H1 (cell line): ENCODE measurements at regions not wholly inside any gene's neighbourhood (a gene's known extent, or its start where the extent isn't known, plus 50 kb on each side); places are given as distances from the start of the nearest gene placed in this dataset.

Experiments
- CTCF ChIA-PET: fragments of 300-600 bp; sonication (Branson Sonifier 250); formaldehyde crosslinking; loops from one replicate; lab custom pipeline; 2021; ENCODE audit not compliant: partially characterized antibody; lab: Charles Lee
- POLR2A ChIA-PET: fragments of 300-600 bp; sonication (Branson Sonifier 250); formaldehyde crosslinking; loops from one replicate; lab custom pipeline; 2021; ENCODE audit warnings: inconsistent platforms; ENCODE audit not compliant: partially characterized antibody; lab: Charles Lee
- DNase-seq, 2 experiments: peaks; one replicate each; pipeline versions ENCODE4 v3.0.0 to v3.0.0-alpha.2; 2010 to 2022; ENCODE audit warnings: low spot score in 2 of 2, low read depth in 1 of 2, mixed read lengths in 1 of 2
- FAIRE-seq: peaks from 2 replicates; lab custom pipeline; 2011; peaks lifted over from hg19 to GRCh38; lab: Jason Lieb, UNC
- H2AFZ ChIP-seq: 2 replicates; pipeline ENCODE4 v1.8.1; 2012; ENCODE audit warnings: low read length, inconsistent platforms
- H2AK5ac ChIP-seq: 2 replicates; pipeline ENCODE4 v1.6.1; 2013; ENCODE audit warnings: low read depth, low read length
- H2BK120ac ChIP-seq: replicated peaks from 2 replicates; pipeline ENCODE3; 2013; ENCODE audit warnings: low read depth, low read length, inconsistent platforms
- H2BK12ac ChIP-seq: 2 replicates; pipeline ENCODE4 v1.6.1; 2013; ENCODE audit warnings: low read depth, low read length
- H2BK15ac ChIP-seq: 2 replicates; pipeline ENCODE4 v1.6.1; 2013; ENCODE audit warnings: low read length
- H2BK20ac ChIP-seq: 2 replicates; pipeline ENCODE4 v1.6.1; 2013; ENCODE audit warnings: low read length
- H2BK5ac ChIP-seq: 2 replicates; pipeline ENCODE4 v1.6.1; 2013; ENCODE audit warnings: low read depth, low read length
- H3K14ac ChIP-seq: 2 replicates; pipeline ENCODE4 v1.6.1; 2013; ENCODE audit warnings: inconsistent platforms; ENCODE audit not compliant: insufficient read length
- H3K18ac ChIP-seq: 2 replicates; pipeline ENCODE4 v1.6.1; 2013; ENCODE audit warnings: low read length; ENCODE audit errors: extremely low read depth
- H3K23ac ChIP-seq: 2 replicates; pipeline ENCODE4 v1.6.1; 2013; ENCODE audit warnings: inconsistent platforms; ENCODE audit not compliant: insufficient read length
- H3K23me2 ChIP-seq: 2 replicates; pipeline ENCODE4 v1.6.1; 2013; ENCODE audit warnings: low read depth, low read length
- H3K27ac ChIP-seq: 2 replicates; pipeline ENCODE4 v1.6.1; 2011; ENCODE audit warnings: low read depth, low read length, inconsistent platforms
- H3K27me3 ChIP-seq, 4 experiments: replicated peaks in 1 of 4; 1 replicate in 1 of 4; 2 replicates in 3 of 4; pipeline versions ENCODE4 v1.6.1 to v1.8.1; 2011 to 2013; ENCODE audit warnings: low read length in 3 of 4, mild to moderate bottlenecking in 3 of 4, inconsistent platforms in 2 of 4, mixed read lengths in 2 of 4, moderate library complexity in 1 of 4; ENCODE audit not compliant: control insufficient read depth in 3 of 4, insufficient read depth in 3 of 4; ENCODE audit errors: extremely low read depth in 1 of 4
- H3K36me3 ChIP-seq, 4 experiments: 2 replicates each; pipeline versions ENCODE4 v1.6.1 to v1.8.1; 2011 to 2013; ENCODE audit warnings: mild to moderate bottlenecking in 4 of 4, low read length in 3 of 4, moderate library complexity in 2 of 4, control low read depth in 1 of 4, inconsistent platforms in 1 of 4; ENCODE audit not compliant: insufficient read depth in 4 of 4, control insufficient read depth in 2 of 4
- H3K4ac ChIP-seq: replicated peaks from 2 replicates; pipeline ENCODE3; 2013; ENCODE audit warnings: low read length, low read depth, mixed read lengths, inconsistent platforms; ENCODE audit not compliant: insufficient read length
- H3K4me1 ChIP-seq, 4 experiments: replicated peaks in 1 of 4; 1 replicate in 1 of 4; 2 replicates in 3 of 4; pipeline versions ENCODE4 v1.6.1 to v1.8.1; 2011 to 2013; ENCODE audit warnings: low read length in 3 of 4, inconsistent platforms in 2 of 4, mixed read lengths in 1 of 4; ENCODE audit not compliant: insufficient read depth in 4 of 4, control insufficient read depth in 3 of 4
- H3K4me2 ChIP-seq, 2 experiments: 2 replicates each; pipeline versions ENCODE4 v1.6.1 to v1.8.1; 2011 to 2013; ENCODE audit warnings: low read depth in 2 of 2, low read length in 2 of 2, control low read depth in 1 of 2, inconsistent platforms in 1 of 2, mild to moderate bottlenecking in 1 of 2; ENCODE audit not compliant: insufficient read depth in 1 of 2
- H3K4me3 ChIP-seq, 4 experiments: fragments of 200-600, 300-600 bp in 1 of 4; sonication (generic), shearing (Covaris generic), sonication (Bioruptor Twin) in 1 of 4; 2 replicates each; pipeline versions ENCODE4 v1.5.1 to v1.8.1; 2011 to 2016; ENCODE audit warnings: low read length in 4 of 4, low read depth in 3 of 4, control low read depth in 2 of 4, inconsistent platforms in 2 of 4, mild to moderate bottlenecking in 2 of 4, mixed read lengths in 1 of 4, moderate library complexity in 1 of 4; ENCODE audit not compliant: insufficient read depth in 2 of 4; ENCODE audit errors: extremely low read depth in 1 of 4
- H3K56ac ChIP-seq: replicated peaks from 2 replicates; pipeline ENCODE3; 2013; ENCODE audit warnings: low read depth, mild to moderate bottlenecking, mixed read lengths, low read length, inconsistent platforms; ENCODE audit not compliant: insufficient read length
- H3K79me1 ChIP-seq: 2 replicates; pipeline ENCODE4 v1.6.1; 2013; ENCODE audit warnings: low read depth, low read length, control low read depth
- H3K79me2 ChIP-seq, 2 experiments: 2 replicates each; pipeline versions ENCODE4 v1.6.1 to v1.8.1; 2012 to 2013; ENCODE audit warnings: low read length in 2 of 2, mild to moderate bottlenecking in 2 of 2, inconsistent platforms in 1 of 2; ENCODE audit not compliant: insufficient read depth in 2 of 2, control insufficient read depth in 1 of 2
- H3K9ac ChIP-seq, 4 experiments: replicated peaks in 1 of 4; 1 replicate in 1 of 4; 2 replicates in 3 of 4; pipeline versions ENCODE4 v1.6.1 to v1.8.1; 2011 to 2013; ENCODE audit warnings: low read depth in 3 of 4, low read length in 3 of 4, control low read depth in 2 of 4, mild to moderate bottlenecking in 2 of 4, moderate library complexity in 2 of 4, inconsistent platforms in 1 of 4; ENCODE audit errors: extremely low read depth in 1 of 4
- H3K9me3 ChIP-seq, 2 experiments: 2 replicates each; pipeline versions ENCODE4 v1.6.1 to v1.8.1; 2012 to 2013; ENCODE audit warnings: mild to moderate bottlenecking in 2 of 2, moderate library complexity in 2 of 2, control low read depth in 1 of 2, inconsistent platforms in 1 of 2, low read depth in 1 of 2, low read length in 1 of 2, mixed read lengths in 1 of 2; ENCODE audit not compliant: insufficient read depth in 2 of 2
- H4K20me1 ChIP-seq, 2 experiments: replicated peaks in 1 of 2; 2 replicates each; pipeline versions ENCODE3 to v1.8.1; 2011 to 2013; ENCODE audit warnings: inconsistent platforms in 2 of 2, low read length in 2 of 2, mild to moderate bottlenecking in 1 of 2; ENCODE audit not compliant: insufficient read depth in 2 of 2, control insufficient read depth in 1 of 2
- H4K5ac ChIP-seq: 2 replicates; pipeline ENCODE4 v1.6.1; 2013; ENCODE audit warnings: low read length, low read depth, mixed read lengths, inconsistent platforms; ENCODE audit not compliant: insufficient read length
- H4K8ac ChIP-seq: 2 replicates; pipeline ENCODE4 v1.8.0; 2013; ENCODE audit warnings: mild to moderate bottlenecking, moderate library complexity, low read length, inconsistent platforms; ENCODE audit not compliant: insufficient read depth; ENCODE audit errors: extremely low read depth
- H4K91ac ChIP-seq: replicated peaks from 2 replicates; pipeline ENCODE3; 2013; ENCODE audit warnings: low read length, mixed read lengths, inconsistent platforms; ENCODE audit not compliant: insufficient read length
- ASH2L ChIP-seq: fragments of 200-600, 300-600 bp; sonication (generic); IDR thresholded peaks from one replicate; pipeline ENCODE4 v1.7.1; 2017; ENCODE audit warnings: low read length
- BCL11A ChIP-seq, 2 experiments: IDR thresholded peaks; one replicate each; pipeline ENCODE4 v1.6.1; 2011; ENCODE audit warnings: low read depth in 2 of 2, low read length in 2 of 2, mild to moderate bottlenecking in 2 of 2
- CHD2 ChIP-seq: IDR thresholded peaks from 2 replicates; pipeline ENCODE4 v1.6.1; 2012; ENCODE audit warnings: low read length, improper control_type of control experiment
- EP300 ChIP-seq, 2 experiments: IDR thresholded peaks; 1 replicate in 1 of 2; 2 replicates in 1 of 2; pipeline ENCODE4 v1.6.1; 2011 to 2012; ENCODE audit warnings: low read depth in 2 of 2, low read length in 2 of 2, mild to moderate bottlenecking in 2 of 2, borderline replicate concordance in 1 of 2, inconsistent platforms in 1 of 2, moderate library complexity in 1 of 2
- GTF2F1 ChIP-seq: IDR thresholded peaks from 2 replicates; pipeline ENCODE4 v1.6.1; 2012; ENCODE audit warnings: low read depth, low read length, improper control_type of control experiment, borderline replicate concordance
- JUN ChIP-seq: IDR thresholded peaks from 2 replicates; pipeline ENCODE4 v1.6.1; 2011; ENCODE audit warnings: low read depth, mild to moderate bottlenecking, improper control_type of control experiment, low read length
- MAFK ChIP-seq: IDR thresholded peaks from 2 replicates; pipeline ENCODE4 v1.6.1; 2012; ENCODE audit warnings: low read depth, mild to moderate bottlenecking, improper control_type of control experiment, low read length
- NRF1 ChIP-seq: IDR thresholded peaks from 2 replicates; pipeline ENCODE4 v1.6.1; 2011; ENCODE audit warnings: mild to moderate bottlenecking, low read depth, low read length, improper control_type of control experiment
- SIX5 ChIP-seq: IDR thresholded peaks from 2 replicates; pipeline ENCODE4 v1.6.1; 2011; ENCODE audit warnings: mild to moderate bottlenecking, low read depth, low read length
- SRF ChIP-seq: IDR thresholded peaks from 2 replicates; pipeline ENCODE4 v1.6.1; 2011; ENCODE audit warnings: mild to moderate bottlenecking, low read depth, low read length, moderate library complexity
- ZNF274 ChIP-seq: IDR thresholded peaks from 2 replicates; pipeline ENCODE4 v1.7.0; 2012; ENCODE audit warnings: low read length, borderline replicate concordance; ENCODE audit errors: extremely low read depth
- WGBS, 2 experiments: shearing (Covaris generic) in 1 of 2; methylation state at CpG; one replicate each; pipeline versions ENCODE4 v1.1.6 to v1.1.7; 2013 to 2015; ENCODE audit warnings: low lambda C conversion rate in 2 of 2, mixed read lengths in 2 of 2, inconsistent platforms in 1 of 2, low coverage in 1 of 2, missing lambda C conversion rate in 1 of 2; ENCODE audit not compliant: insufficient replicate concordance in 2 of 2, insufficient coverage in 1 of 2, insufficient read length in 1 of 2; ENCODE audit errors: extremely low coverage in 1 of 2, missing lambda C conversion rate in 1 of 2; 5-methylcytosine and 5-hydroxymethylcytosine counted together

GRCh38 chr9:120284821-120285220 is 295.1 kb downstream of the CDK5RAP2 start:
- Histone ChIP-seq H4K5ac (no peak overlapping the region), H3K23me2 (no peaks in the 10 kb centered on the region), H3K4me1 (peaks cover 0 to 3% (median 0%) of the 10 kb centered on the region in 4 experiments; a peak in 1 of 7 replicates), H3K9me3 (no peaks in the 10 kb centered on the region), H3K14ac (no peak overlapping the region), H3K4me3 (no peak overlapping the region), H3K18ac (no peak overlapping the region), H2BK5ac (no peak overlapping the region), H2BK20ac (no peak overlapping the region), H3K27ac (no peak overlapping the region), H3K4ac (no peak overlapping the region), H3K79me2 (no peaks in the 10 kb centered on the region), H3K36me3 (no peaks in the 10 kb centered on the region), H2AFZ (no peak overlapping the region), H2BK120ac (no peak overlapping the region), H2BK12ac (no peak overlapping the region), H2BK15ac (no peak overlapping the region), H3K9ac (no peak overlapping the region), H3K79me1 (no peaks in the 10 kb centered on the region), H3K27me3 (no peaks in the 10 kb centered on the region), H4K20me1 (no peaks in the 10 kb centered on the region), H3K23ac (no peak overlapping the region), H4K91ac (no peak overlapping the region), H4K8ac (no peak overlapping the region), H3K56ac (no peak overlapping the region), H3K4me2 (no peak overlapping the region), H2AK5ac (no peak overlapping the region)
- DNase-seq (no peak), FAIRE-seq (no peak)
- WGBS, 2 experiments: 78% methylated on average over 1 of the region's 2 CpGs; no CpG with 5 or more reads in 1 of the 2 experiments
- TF ChIP-seq NRF1 (no peak), ZNF274 (no peak), SIX5 (no peak), SRF (no peak), CHD2 (no peak), MAFK (no peak), ASH2L (no peak), EP300 (IDR thresholded peaks at IDR 0.05; ENCODE audit: borderline replicate concordance in 1 of 2, low read depth in 2 of 2, low read length in 2 of 2) (no peak), JUN (no peak), BCL11A (IDR thresholded peaks at IDR 0.05; ENCODE audit: low read depth in 2 of 2, low read length in 2 of 2) (no peak), GTF2F1 (no peak)
- CTCF ChIA-PET: interaction anchor here (1.0 to 1.8 kb wide), 2 partner anchors 9 to 40 kb away, joined by 3 to 6 read pairs; no protein-coding TSS in a partner anchor
- POLR2A ChIA-PET: no interaction called here
